ENCODE measurements at regions not wholly inside any gene's neighbourhood (a gene's known extent, or its start where the extent isn't known, plus 50 kb on each side); places are given as distances from the start of the nearest gene placed in this dataset.

- no peak for TF ChIP-seq CTCF (conservative IDR thresholded peaks at IDR 0.05; ENCODE audit: low read length)
- no peak for TF ChIP-seq EZH2phosphoT487 (IDR thresholded peaks at IDR 0.05; ENCODE audit: borderline replicate concordance, low read depth, low read length)
Measured at GRCh38 chr22:25388866-25389540, 169.6 kb downstream of the CRYBB2 start.

Measured in OCI-LY7 (cell line).